ENCODE measurements at regions not wholly inside any gene's neighbourhood (a gene's known extent, or its start where the extent isn't known, plus 50 kb on each side); places are given as distances from the start of the nearest gene placed in this dataset.

- TF ChIP-seq ZFP91 (CRISPR knock-in tag; IDR thresholded peaks at IDR 0.05; ENCODE audit: borderline replicate concordance) (peak; percentile 56; the same call in 1 of the 2 replicates), TAF1 (CRISPR knock-in tag; IDR thresholded peaks at IDR 0.05) (no peak), SP140L (CRISPR knock-in tag; IDR thresholded peaks at IDR 0.05; ENCODE audit: borderline replicate concordance) (no peak), ZIK1 (CRISPR knock-in tag; IDR thresholded peaks at IDR 0.05; ENCODE audit: borderline replicate concordance, low read depth) (no peak), ZNF180 (CRISPR knock-in tag; IDR thresholded peaks at IDR 0.05; ENCODE audit: borderline replicate concordance, low read depth) (peak; percentile 73; the same call in 1 of the 2 replicates), NFIB (CRISPR knock-in tag; IDR thresholded peaks at IDR 0.05; ENCODE audit: borderline replicate concordance) (0 out of 2 replicates have a peak, but pooled peaks have one; percentile 17), PBX3 (CRISPR knock-in tag; IDR thresholded peaks at IDR 0.05; ENCODE audit: borderline replicate concordance) (no peak), NCOA5 (CRISPR knock-in tag; IDR thresholded peaks at IDR 0.05) (no peak), MYC (CRISPR knock-in tag; IDR thresholded peaks at IDR 0.05; ENCODE audit: borderline replicate concordance) (no peak; the same call in 1 of the 2 replicates), KDM5A (IDR thresholded peaks at IDR 0.05; ENCODE audit: borderline replicate concordance, low read length) (no peak), ZNF512B (CRISPR knock-in tag; IDR thresholded peaks at IDR 0.05; ENCODE audit: borderline replicate concordance) (no peak), THAP11 (CRISPR knock-in tag; IDR thresholded peaks at IDR 0.05) (peak; percentile 42; the same call in 1 of the 2 replicates), DBP (CRISPR knock-in tag; IDR thresholded peaks at IDR 0.05; ENCODE audit: not compliant biosample characterization) (no peak), TRAFD1 (CRISPR knock-in tag; IDR thresholded peaks at IDR 0.05; ENCODE audit: borderline replicate concordance) (no peak), IKZF4 (CRISPR knock-in tag; IDR thresholded peaks at IDR 0.05; ENCODE audit: borderline replicate concordance, low read depth, not compliant biosample characterization) (no peak), SRF (IDR thresholded peaks at IDR 0.05; ENCODE audit: low read depth, low read length) (no peak), ZNF292 (CRISPR knock-in tag; IDR thresholded peaks at IDR 0.05; ENCODE audit: borderline replicate concordance, low read depth) (peak; percentile 32; the same call in 1 of the 2 replicates)
These were observed 128.2 kb downstream of the BANF2 start (continued) for GRCh38 chr20:17827759-17828559.

Data from HepG2 (cell line).